PC-9 (cell line): ENCODE measurements at regions not wholly inside any gene's neighbourhood (a gene's known extent, or its start where the extent isn't known, plus 50 kb on each side); places are given as distances from the start of the nearest gene placed in this dataset.

Experiments used
- CTCF ChIP-seq: fragments of 200-600 bp; sonication (generic); conservative IDR thresholded peaks from 2 replicates; pipeline ENCODE4 v1.6.1; 2017; ENCODE audit warnings: mixed run types, antibody characterized with exemption, mild to moderate bottlenecking, moderate library complexity
- EZH2 ChIP-seq: fragments of 200-600 bp; sonication (generic); IDR thresholded peaks from 2 replicates; pipeline ENCODE4 v1.8.0; 2017; ENCODE audit warnings: antibody characterized with exemption, low read depth

DNA sequence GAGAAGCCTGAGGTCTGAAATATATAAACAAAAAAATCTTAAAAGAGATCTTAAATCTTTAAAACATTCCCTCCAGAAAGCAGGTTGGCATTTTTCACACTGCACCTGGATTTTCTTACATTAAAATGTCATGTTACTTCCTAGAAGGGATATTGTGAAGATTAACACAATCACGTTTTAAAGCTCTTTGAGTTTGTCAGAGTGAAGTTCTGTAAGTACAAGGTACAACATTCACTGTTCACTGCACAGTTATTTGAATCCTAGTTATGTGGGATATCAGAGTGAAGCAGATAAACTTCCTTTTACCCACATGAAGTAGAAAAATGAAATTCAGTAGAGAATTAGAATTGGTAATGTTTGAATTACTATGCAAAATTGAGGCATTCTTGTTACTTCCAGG lies 353.6 kb upstream of the RGMB start:
- TF ChIP-seq CTCF, result no peak
- TF ChIP-seq EZH2, result no peak
